PC-3 (cell line): ENCODE measurements at regions not wholly inside any gene's neighbourhood (a gene's known extent, or its start where the extent isn't known, plus 50 kb on each side); places are given as distances from the start of the nearest gene placed in this dataset.

Experiments used
- ATAC-seq: fragments of 200-7000 bp; cut with Tn5 transposase; 2 replicates; pipeline ENCODE4 v1.9.1; 2020; ENCODE audit warnings: mild to moderate bottlenecking, moderate library complexity
- BruUV-seq: library from RNA; stranded (reverse); fragments of 400-500 nt; replicated peaks from 2 replicates; lab custom pipeline; 2021; lab: Mats Ljungman, UMichigan
- CTCF ChIA-PET: fragments of 300-600 bp; sonication (Branson Sonifier 250); formaldehyde crosslinking; loops from one replicate; lab custom pipeline; 2022; ENCODE audit warnings: antibody characterized with exemption; lab: Charles Lee
- POLR2A ChIA-PET: fragments of 300-600 bp; sonication (Branson Sonifier 250); formaldehyde crosslinking; loops from one replicate; lab custom pipeline; 2022; ENCODE audit warnings: antibody characterized with exemption; ENCODE audit not compliant: unreplicated experiment; lab: Charles Lee
- DNase-seq: peaks from one replicate; pipeline ENCODE4 v3.0.0-alpha.2; 2015
- H2AFZ ChIP-seq: fragments of 300-600 bp; sonication (generic); 2 replicates; pipeline ENCODE4 v1.6.0; 2016; ENCODE audit warnings: antibody characterized with exemption, low read length
- H3F3A ChIP-seq: fragments of 300-600 bp; sonication (generic); one replicate; pipeline ENCODE4 v1.6.0; 2017; ENCODE audit warnings: antibody characterized with exemption, low read length, control low read depth, mild to moderate bottlenecking; ENCODE audit not compliant: unreplicated experiment
- H3K27ac ChIP-seq: fragments of 300-600 bp; sonication (generic); 2 replicates; pipeline ENCODE4 v1.5.1; 2016; ENCODE audit warnings: mild to moderate bottlenecking, low read length
- H3K27me3 ChIP-seq: fragments of 300-600 bp; sonication (generic); 2 replicates; pipeline ENCODE4 v1.6.1; 2016; ENCODE audit warnings: low read length, mixed read lengths
- H3K36me3 ChIP-seq: fragments of 300-600 bp; sonication (generic); 2 replicates; pipeline ENCODE4 v1.6.1; 2016; ENCODE audit warnings: low read depth, mixed run types, low read length, mixed read lengths
- H3K4me1 ChIP-seq: fragments of 300-600 bp; sonication (generic); 2 replicates; pipeline ENCODE4 v1.5.1; 2016; ENCODE audit warnings: low read length; ENCODE audit not compliant: insufficient read depth
- H3K4me2 ChIP-seq: fragments of 300-600 bp; sonication (generic); 2 replicates; pipeline ENCODE4 v1.6.0; 2016; ENCODE audit warnings: low read length
- H3K4me3 ChIP-seq: fragments of 300-600 bp; sonication (generic); 2 replicates; pipeline ENCODE4 v1.5.1; 2016; ENCODE audit warnings: mild to moderate bottlenecking, low read length, mixed read lengths
- H3K79me2 ChIP-seq: fragments of 300-600 bp; sonication (generic); 2 replicates; pipeline ENCODE4 v1.6.1; 2017; ENCODE audit warnings: low read length, mixed read lengths
- H3K9ac ChIP-seq: fragments of 300-600 bp; sonication (generic); 2 replicates; pipeline ENCODE4 v1.6.0; 2016; ENCODE audit warnings: mild to moderate bottlenecking, low read length
- H3K9me2 ChIP-seq: fragments of 300-600 bp; sonication (generic); replicated peaks from 2 replicates; pipeline ENCODE4 v1.6.1; 2016; ENCODE audit warnings: mixed run types, low read length, mixed read lengths
- H3K9me3 ChIP-seq: fragments of 300-600 bp; sonication (generic); 2 replicates; pipeline ENCODE4 v1.6.1; 2016; ENCODE audit warnings: low read length, mixed read lengths
- H4K20me1 ChIP-seq: fragments of 300-600 bp; sonication (generic); 2 replicates; pipeline ENCODE4 v1.6.1; 2016; ENCODE audit warnings: low read length, mixed read lengths
- CTCF ChIP-seq: fragments of 300-600 bp; sonication (generic); conservative IDR thresholded peaks from 2 replicates; pipeline ENCODE4 v1.5.1; 2017; ENCODE audit warnings: antibody characterized with exemption, low read depth, mild to moderate bottlenecking, low read length
- EZH2 ChIP-seq: fragments of 300-600 bp; sonication (generic); IDR thresholded peaks from one replicate; pipeline ENCODE4 v1.6.1; 2017; ENCODE audit warnings: antibody characterized with exemption, mild to moderate bottlenecking, low read length; ENCODE audit not compliant: unreplicated experiment
- EZH2phosphoT487 ChIP-seq: fragments of 300-600 bp; sonication (generic); IDR thresholded peaks from 2 replicates; pipeline ENCODE4 v1.6.1; 2018; ENCODE audit warnings: mild to moderate bottlenecking, antibody characterized with exemption, low read length, borderline replicate concordance
- intact Hi-C: fragments of 100-400 bp; cut with micrococcal nuclease; formaldehyde crosslinking; loops from 2 replicates; pipeline ENCODE4 v1.9.0; 2023

- ChIA-PET CTCF (no interaction called here), POLR2A (no interaction called here)
- H3K9me3 ChIP-seq, result no peaks in the 10 kb centered on the region
- H3K9me2 ChIP-seq, result no peaks in the 10 kb centered on the region
- no peak for DNase-seq
- no TSS peak for BruUV-seq
- no peaks in the 10 kb centered on the region for H3K4me1 ChIP-seq
- no peak overlapping the region for H2AFZ ChIP-seq
- no peak overlapping the region for H3K4me3 ChIP-seq
- TF ChIP-seq CTCF, result no peak
- no peak for TF ChIP-seq EZH2phosphoT487
- no peak for TF ChIP-seq EZH2
- no peaks in the 10 kb centered on the region for H3F3A ChIP-seq
- H4K20me1 ChIP-seq, result no peaks in the 10 kb centered on the region
- no peak overlapping the region for H3K4me2 ChIP-seq
- ATAC-seq, result no peak
- H3K27ac ChIP-seq, result no peak overlapping the region
- intact Hi-C loops, result no loop called here
- H3K79me2 ChIP-seq, result no peaks in the 10 kb centered on the region
- H3K27me3 ChIP-seq, result no peaks in the 10 kb centered on the region
- no peak overlapping the region for H3K9ac ChIP-seq
- H3K36me3 ChIP-seq, result no peaks in the 10 kb centered on the region
Observed at GRCh38 chr5:117519957-117520500, 945.4 kb upstream of the SEMA6A start.

- Histone ChIP-seq H3K9ac (no peak overlapping the region), H3K4me3 (no peak overlapping the region), H3K27ac (no peak overlapping the region), H3K9me3 (peaks cover 4% of the 10 kb centered on the region; the same call in 1 of the 2 replicates), H2AFZ (no peak overlapping the region), H3K27me3 (no peaks in the 10 kb centered on the region), H3K79me2 (no peaks in the 10 kb centered on the region), H3K9me2 (no peaks in the 10 kb centered on the region), H3K4me1 (no peaks in the 10 kb centered on the region), H3K4me2 (no peak overlapping the region), H3F3A (no peaks in the 10 kb centered on the region), H3K36me3 (no peaks in the 10 kb centered on the region), H4K20me1 (no peaks in the 10 kb centered on the region)
- intact Hi-C loops, result no loop called here
- no peak for TF ChIP-seq EZH2
- no peak for TF ChIP-seq EZH2phosphoT487
- TF ChIP-seq CTCF, result no peak
- no peak for DNase-seq
- ChIA-PET CTCF (no interaction called here), POLR2A (no interaction called here)
- no TSS peak for BruUV-seq
- ATAC-seq, result no peak
Observed at GRCh38 chr5:117504305-117504704, 929.7 kb upstream of the SEMA6A start.

- Histone ChIP-seq H3K27me3 (no peaks in the 10 kb centered on the region), H3K4me2 (no peak overlapping the region), H3K79me2 (no peaks in the 10 kb centered on the region), H3K9me3 (no peaks in the 10 kb centered on the region), H3K27ac (no peak overlapping the region), H3K4me3 (no peak overlapping the region), H4K20me1 (no peaks in the 10 kb centered on the region), H3K9ac (no peak overlapping the region), H3F3A (no peaks in the 10 kb centered on the region), H3K36me3 (no peaks in the 10 kb centered on the region), H3K4me1 (no peaks in the 10 kb centered on the region), H3K9me2 (no peaks in the 10 kb centered on the region), H2AFZ (no peak overlapping the region)
- DNase-seq (no peak), ATAC-seq (no peak)
- intact Hi-C loops, result no loop called here
- BruUV-seq, result no TSS peak
- TF ChIP-seq CTCF, result no peak
- TF ChIP-seq EZH2phosphoT487, result no peak
- no peak for TF ChIP-seq EZH2
- POLR2A ChIA-PET, result no interaction called here
- CTCF ChIA-PET, result no interaction called here
Observed at GRCh38 chr5:117497601-117498000, 923.0 kb upstream of the SEMA6A start.
